ENCODE measurements at regions not wholly inside any gene's neighbourhood (a gene's known extent, or its start where the extent isn't known, plus 50 kb on each side); places are given as distances from the start of the nearest gene placed in this dataset.

GRCh38 chr4:144818136-144818535 is 172.2 kb downstream of the HHIP start:
- TF ChIP-seq CTCF (IDR thresholded peaks at IDR 0.05; ENCODE audit: extremely low read depth, insufficient read depth, missing control alignments) = no peak
- DNase-seq (ENCODE audit: low spot score) = no peak
- in situ Hi-C loops (cut with MboI; ENCODE audit: low pct_unique_long_range_greater_than_20kb, low sequenced_read_pairs, unreplicated experiment) = no loop called here

- DNase-seq (ENCODE audit: low spot score) = no peak
- no peak for TF ChIP-seq CTCF (IDR thresholded peaks at IDR 0.05; ENCODE audit: extremely low read depth, insufficient read depth, missing control alignments)
- in situ Hi-C loops (cut with MboI; ENCODE audit: low pct_unique_long_range_greater_than_20kb, low sequenced_read_pairs, unreplicated experiment) = no loop called here
Measured at GRCh38 chr4:144819591-144819990, 173.6 kb downstream of the HHIP start.

- in situ Hi-C loops (cut with MboI; ENCODE audit: low pct_unique_long_range_greater_than_20kb, low sequenced_read_pairs, unreplicated experiment) = no loop called here
- DNase-seq (ENCODE audit: low spot score) = no peak
- TF ChIP-seq CTCF (IDR thresholded peaks at IDR 0.05; ENCODE audit: extremely low read depth, insufficient read depth, missing control alignments) = no peak
Measured at GRCh38 chr4:144820011-144820727, 174.2 kb downstream of the HHIP start.

GRCh38 chr4:144820728-144821085 is 174.8 kb downstream of the HHIP start:
- TF ChIP-seq CTCF (IDR thresholded peaks at IDR 0.05; ENCODE audit: extremely low read depth, insufficient read depth, missing control alignments) = no peak
- DNase-seq (ENCODE audit: low spot score) = no peak
- in situ Hi-C loops (cut with MboI; ENCODE audit: low pct_unique_long_range_greater_than_20kb, low sequenced_read_pairs, unreplicated experiment) = no loop called here

- TF ChIP-seq CTCF (IDR thresholded peaks at IDR 0.05; ENCODE audit: extremely low read depth, insufficient read depth, missing control alignments) = no peak
- DNase-seq (ENCODE audit: low spot score) = no peak
Measured at GRCh38 chr4:144831971-144832370, 186.0 kb downstream of the HHIP start.

GRCh38 chr4:144845411-144845810 is 199.5 kb downstream of the HHIP start:
- DNase-seq (ENCODE audit: low spot score) = no peak
- in situ Hi-C loops (cut with MboI; ENCODE audit: low pct_unique_long_range_greater_than_20kb, low sequenced_read_pairs, unreplicated experiment) = no loop called here
- TF ChIP-seq CTCF (IDR thresholded peaks at IDR 0.05; ENCODE audit: extremely low read depth, insufficient read depth, missing control alignments) = no peak

More at GRCh38 chr4:144831971-144832370, 186.0 kb downstream of the HHIP start:
- in situ Hi-C loops (cut with MboI; ENCODE audit: low pct_unique_long_range_greater_than_20kb, low sequenced_read_pairs, unreplicated experiment) = no loop called here

Data from GM13977 (cell line).